Uterus (tissue), 3 donors: ENCODE measurements at regions not wholly inside any gene's neighbourhood (a gene's known extent, or its start where the extent isn't known, plus 50 kb on each side); places are given as distances from the start of the nearest gene placed in this dataset.
"Not testable (repeated sequence)": the region's sequence is repeated elsewhere in the genome, so short reads cannot be mapped to it uniquely, and the experiment has no call there.

Experiments
- DNase-seq, 2 donors: peaks; one replicate each; pipeline ENCODE4 v3.0.0-alpha.2; 2019 to 2020
- H3K27ac ChIP-seq, 2 donors: fragments of 200-600 bp; sonication (generic); 1 replicate in 1 of 2; 2 replicates in 1 of 2; pipeline ENCODE4 v1.5.1; 2016 to 2018
- H3K27me3 ChIP-seq, 2 donors: fragments of 200-600 bp; sonication (generic); one replicate each; pipeline ENCODE4 v1.5.1; 2018 to 2019; ENCODE audit warnings: control low read depth in 1 of 2
- H3K36me3 ChIP-seq, 2 donors: fragments of 200-600 bp; sonication (generic); one replicate each; pipeline ENCODE4 v1.5.1; 2019; ENCODE audit warnings: control low read depth in 1 of 2
- H3K4me1 ChIP-seq, 2 donors: fragments of 200-600 bp; sonication (generic); one replicate each; pipeline ENCODE4 v1.5.1; 2018 to 2019; ENCODE audit warnings: control low read depth in 1 of 2
- H3K4me3 ChIP-seq, 2 donors: fragments of 200-600 bp; sonication (generic); 1 replicate in 1 of 2; 2 replicates in 1 of 2; pipeline ENCODE4 v1.5.1; 2018 to 2019; ENCODE audit warnings: mild to moderate bottlenecking in 1 of 2
- H3K9me3 ChIP-seq, 2 donors: fragments of 200-600 bp; sonication (generic); one replicate each; pipeline ENCODE4 v1.5.1; 2019; ENCODE audit warnings: control low read depth in 1 of 2
- POLR2A ChIP-seq, 2 donors: fragments of 450-650 bp; IDR thresholded peaks; one replicate each; pipeline ENCODE4 v1.6.1; 2016; ENCODE audit warnings: antibody characterized with exemption in 2 of 2, mild to moderate bottlenecking in 1 of 2, moderate library complexity in 1 of 2
- intact Hi-C: fragments of 100-400 bp; cut with DNase I; formaldehyde crosslinking; loops from one replicate; pipeline ENCODE4 v1.15.1; 2023; ENCODE audit warnings: low total_unique reads
- TF ChIP-seq, protein P1 (sequence below), 4 experiments: fragments of 200-600 bp in 2 of 4; fragments of 450-650 bp in 2 of 4; sonication (generic) in 2 of 4; IDR thresholded peaks; one replicate each; pipeline ENCODE4 v1.5.1; 2016 to 2019; ENCODE audit warnings: antibody characterized with exemption in 4 of 4, mild to moderate bottlenecking in 2 of 4, moderate library complexity in 1 of 4
- donor health status: DM: yes; HTN: yes; CAD: no.

GRCh38 chr6:21935561-21936028 is 342.0 kb downstream of the SOX4 start:
- no peak overlapping the region for H3K27ac ChIP-seq
- TF ChIP-seq, protein P1, sequence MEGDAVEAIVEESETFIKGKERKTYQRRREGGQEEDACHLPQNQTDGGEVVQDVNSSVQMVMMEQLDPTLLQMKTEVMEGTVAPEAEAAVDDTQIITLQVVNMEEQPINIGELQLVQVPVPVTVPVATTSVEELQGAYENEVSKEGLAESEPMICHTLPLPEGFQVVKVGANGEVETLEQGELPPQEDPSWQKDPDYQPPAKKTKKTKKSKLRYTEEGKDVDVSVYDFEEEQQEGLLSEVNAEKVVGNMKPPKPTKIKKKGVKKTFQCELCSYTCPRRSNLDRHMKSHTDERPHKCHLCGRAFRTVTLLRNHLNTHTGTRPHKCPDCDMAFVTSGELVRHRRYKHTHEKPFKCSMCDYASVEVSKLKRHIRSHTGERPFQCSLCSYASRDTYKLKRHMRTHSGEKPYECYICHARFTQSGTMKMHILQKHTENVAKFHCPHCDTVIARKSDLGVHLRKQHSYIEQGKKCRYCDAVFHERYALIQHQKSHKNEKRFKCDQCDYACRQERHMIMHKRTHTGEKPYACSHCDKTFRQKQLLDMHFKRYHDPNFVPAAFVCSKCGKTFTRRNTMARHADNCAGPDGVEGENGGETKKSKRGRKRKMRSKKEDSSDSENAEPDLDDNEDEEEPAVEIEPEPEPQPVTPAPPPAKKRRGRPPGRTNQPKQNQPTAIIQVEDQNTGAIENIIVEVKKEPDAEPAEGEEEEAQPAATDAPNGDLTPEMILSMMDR (IDR thresholded peaks at IDR 0.05), result peak; percentile 13 to 29 (median 23)
- TF ChIP-seq POLR2A (IDR thresholded peaks at IDR 0.05), result no peak
- H3K27me3 ChIP-seq, result no peaks in the 10 kb centered on the region
- H3K36me3 ChIP-seq, result no peaks in the 10 kb centered on the region
- no peaks in the 10 kb centered on the region for H3K9me3 ChIP-seq
- no peak overlapping the region for H3K4me3 ChIP-seq
- intact Hi-C loops, result no loop called here
- no peaks in the 10 kb centered on the region for H3K4me1 ChIP-seq
- DNase-seq, result no peak

- no peaks in the 10 kb centered on the region for H3K4me1 ChIP-seq
- no peaks in the 10 kb centered on the region for H3K36me3 ChIP-seq
- no peak for DNase-seq
- no peak overlapping the region for H3K27ac ChIP-seq
- H3K4me3 ChIP-seq, result no peak overlapping the region
- intact Hi-C loops, result no loop called here
- TF ChIP-seq, protein P1 (IDR thresholded peaks at IDR 0.05), result no peak
- no peak for TF ChIP-seq POLR2A (IDR thresholded peaks at IDR 0.05)
- H3K9me3 ChIP-seq, result no peaks in the 10 kb centered on the region
- H3K27me3 ChIP-seq, result no peaks in the 10 kb centered on the region
Measured at GRCh38 chr6:21937466-21937865, 343.9 kb downstream of the SOX4 start.

- H3K9me3 ChIP-seq, H3K36me3 ChIP-seq, H3K27ac ChIP-seq, DNase-seq, intact Hi-C loops, H3K4me3 ChIP-seq, H3K4me1 ChIP-seq, H3K27me3 ChIP-seq: not testable (repeated sequence)
Measured at GRCh38 chr6:21939066-21939465, 345.5 kb downstream of the SOX4 start.

DNA sequence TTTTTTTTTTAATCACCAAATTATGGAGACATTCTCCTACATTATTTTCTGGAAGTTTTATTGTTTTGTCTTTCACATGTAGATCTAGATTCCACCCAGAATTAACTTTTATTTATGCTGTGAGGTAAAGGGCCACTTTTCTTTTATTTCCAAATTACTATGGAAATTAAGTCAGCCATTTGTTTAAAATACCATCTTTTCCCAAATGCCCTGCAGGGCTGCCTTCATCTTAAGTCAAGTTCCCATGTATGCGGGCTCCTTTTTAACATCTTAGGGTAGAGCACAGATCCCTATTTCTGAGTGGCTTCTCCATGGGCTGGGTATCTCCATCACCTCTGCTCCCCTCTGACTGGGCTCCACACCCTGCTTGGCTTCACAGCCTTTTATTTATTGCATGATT is 348.4 kb downstream of the SOX4 start:
- Histone ChIP-seq H3K4me1 (no peaks in the 10 kb centered on the region), H3K27me3 (no peaks in the 10 kb centered on the region), H3K9me3 (no peaks in the 10 kb centered on the region), H3K4me3 (no peak overlapping the region), H3K36me3 (no peaks in the 10 kb centered on the region), H3K27ac (peak overlapping the region in 1 of 2 donors; percentile 16)
- intact Hi-C loops, result no loop called here
- DNase-seq, result no peak
- no peak for TF ChIP-seq POLR2A (IDR thresholded peaks at IDR 0.05)
- TF ChIP-seq, protein P1 (IDR thresholded peaks at IDR 0.05), result no peak

GRCh38 chr6:21942897-21943296 is 349.3 kb downstream of the SOX4 start:
- H3K9me3 ChIP-seq, result no peaks in the 10 kb centered on the region
- intact Hi-C loops, result no loop called here
- DNase-seq, result no peak
- no peaks in the 10 kb centered on the region for H3K36me3 ChIP-seq
- no peak overlapping the region for H3K4me3 ChIP-seq
- H3K27me3 ChIP-seq, result no peaks in the 10 kb centered on the region
- no peaks in the 10 kb centered on the region for H3K4me1 ChIP-seq
- H3K27ac ChIP-seq, result peak overlapping the region in 1 of 2 donors; percentile 30
- TF ChIP-seq, protein P1 (IDR thresholded peaks at IDR 0.05), result no peak
- TF ChIP-seq POLR2A (IDR thresholded peaks at IDR 0.05), result no peak

- H3K9me3 ChIP-seq, result no peaks in the 10 kb centered on the region
- H3K4me3 ChIP-seq, result no peak overlapping the region
- no peaks in the 10 kb centered on the region for H3K36me3 ChIP-seq
- no peak overlapping the region for H3K27ac ChIP-seq
- DNase-seq, result no peak
- H3K4me1 ChIP-seq, result no peaks in the 10 kb centered on the region
- no peaks in the 10 kb centered on the region for H3K27me3 ChIP-seq
- TF ChIP-seq, protein P1 (IDR thresholded peaks at IDR 0.05), result no peak
- no peak for TF ChIP-seq POLR2A (IDR thresholded peaks at IDR 0.05)
- intact Hi-C loops, result no loop called here
Measured at GRCh38 chr6:21946298-21946783, 350.5 kb downstream of the PRL start.

- DNase-seq, H3K36me3 ChIP-seq, H3K27ac ChIP-seq, H3K4me3 ChIP-seq, H3K27me3 ChIP-seq, H3K9me3 ChIP-seq, intact Hi-C loops, H3K4me1 ChIP-seq: not testable (repeated sequence)
Measured at GRCh38 chr6:21947227-21947626, 349.6 kb downstream of the PRL start.
